Right lobe of liver (tissue), 6 donors: ENCODE measurements at regions not wholly inside any gene's neighbourhood (a gene's known extent, or its start where the extent isn't known, plus 50 kb on each side); places are given as distances from the start of the nearest gene placed in this dataset.

ENCODE experiments used
- ATAC-seq, 4 donors: fragments of 200-7000 bp; cut with Tn5 transposase; one replicate each; pipeline ENCODE4 v1.9.1; 2020; ENCODE audit warnings: mild to moderate bottlenecking in 4 of 4, moderate library complexity in 4 of 4
- DNase-seq, 3 donors: peaks; one replicate each; pipeline ENCODE4 v3.0.0-alpha.2; 2020
- H3K27ac ChIP-seq, 3 donors: fragments of 200-600 bp; one replicate each; pipeline ENCODE4 v1.8.0; 2022
- H3K27me3 ChIP-seq, 2 donors: fragments of 200-600 bp; one replicate each; pipeline ENCODE4 v1.8.0; 2022
- H3K36me3 ChIP-seq, 4 donors: fragments of 200-600 bp; sonication (generic) in 1 of 4; one replicate each; pipeline versions ENCODE4 v1.5.1 to v1.8.0; 2017 to 2022; ENCODE audit warnings: control low read depth in 1 of 4
- H3K4me1 ChIP-seq, 4 donors: fragments of 200-600 bp; sonication (generic) in 1 of 4; one replicate each; pipeline versions ENCODE4 v1.5.1 to v1.8.0; 2017 to 2022; ENCODE audit warnings: control low read depth in 1 of 4
- H3K4me3 ChIP-seq, 3 donors: fragments of 200-600 bp; one replicate each; pipeline ENCODE4 v1.8.0; 2022
- H3K9me3 ChIP-seq, 4 donors: fragments of 200-600 bp; sonication (generic) in 1 of 4; one replicate each; pipeline versions ENCODE4 v1.5.1 to v1.8.0; 2017 to 2022; ENCODE audit warnings: control low read depth in 1 of 4
- POLR2A ChIP-seq: fragments of 450-650 bp; IDR thresholded peaks from one replicate; pipeline ENCODE4 v1.6.1; 2017; ENCODE audit warnings: antibody characterized with exemption, mild to moderate bottlenecking
- WGBS: methylation state at CpG from one replicate; pipeline ENCODE4 v1.1.6; 2018; ENCODE audit warnings: low coverage, low lambda C conversion rate; ENCODE audit not compliant: insufficient coverage; ENCODE audit errors: missing lambda C conversion rate; 5-methylcytosine and 5-hydroxymethylcytosine counted together
- intact Hi-C, 2 donors: fragments of 100-400 bp; cut with DNase I; formaldehyde crosslinking; loops; one replicate each; pipeline versions ENCODE4 v1.11.2 to v1.14.1; 2022
- TF ChIP-seq, protein P1 (sequence below), 4 donors: fragments of 200-600 bp in 3 of 4; fragments of 450-650 bp in 1 of 4; IDR thresholded peaks; one replicate each; pipeline versions ENCODE4 v1.5.1 to v1.8.0; 2016 to 2022; ENCODE audit warnings: antibody characterized with exemption in 4 of 4, mild to moderate bottlenecking in 2 of 4
- donor health status: DM: no; HTN: yes; CAD: no.
- donor health status: DM: no; HTN: no; CAD: no.
- donor health status: DM: no; HTN: no; CAD: no.
- donor health status: DM: no; HTN: yes; CAD: no.
- donor health status: DM: no; HTN: yes; CAD: no.

DNA sequence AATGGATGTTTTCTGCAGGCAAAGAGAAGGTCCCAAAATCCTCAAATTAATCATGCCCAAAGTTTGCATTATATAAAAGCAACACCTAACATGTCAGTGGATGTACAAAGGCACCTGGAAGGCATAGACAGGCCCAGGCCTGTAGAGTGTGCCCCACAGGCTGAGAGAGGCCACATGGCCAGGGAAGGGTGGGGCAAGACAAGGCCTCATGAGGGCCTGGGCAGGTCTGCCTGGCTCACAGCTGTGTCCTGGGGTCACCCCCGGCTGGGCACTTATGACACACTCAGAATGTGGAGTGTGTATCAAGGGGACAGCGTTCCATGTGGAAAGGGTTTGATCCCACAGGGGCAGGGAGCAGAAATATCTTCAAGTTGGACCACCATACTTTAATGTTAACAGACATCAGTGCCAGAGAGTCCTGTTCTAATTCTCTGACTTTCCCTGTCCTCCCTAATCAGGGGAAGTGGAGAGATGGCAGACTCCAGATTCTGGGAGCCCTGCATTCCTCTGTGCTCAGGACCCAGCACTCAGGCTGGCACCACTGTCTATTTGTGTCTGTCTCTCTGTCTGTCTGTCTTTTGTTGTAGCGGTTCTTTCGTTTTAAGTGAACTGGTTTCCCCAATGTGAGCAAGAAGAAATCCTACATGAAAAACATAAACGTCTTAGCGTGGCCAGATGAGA lies 178.3 kb upstream of the FOXA2 start:
- no peak for ATAC-seq
- H3K4me3 ChIP-seq, result no peak overlapping the region
- H3K27me3 ChIP-seq, result no peaks in the 10 kb centered on the region
- H3K4me1 ChIP-seq, result no peaks in the 10 kb centered on the region
- no peak for TF ChIP-seq POLR2A
- TF ChIP-seq, protein P1, sequence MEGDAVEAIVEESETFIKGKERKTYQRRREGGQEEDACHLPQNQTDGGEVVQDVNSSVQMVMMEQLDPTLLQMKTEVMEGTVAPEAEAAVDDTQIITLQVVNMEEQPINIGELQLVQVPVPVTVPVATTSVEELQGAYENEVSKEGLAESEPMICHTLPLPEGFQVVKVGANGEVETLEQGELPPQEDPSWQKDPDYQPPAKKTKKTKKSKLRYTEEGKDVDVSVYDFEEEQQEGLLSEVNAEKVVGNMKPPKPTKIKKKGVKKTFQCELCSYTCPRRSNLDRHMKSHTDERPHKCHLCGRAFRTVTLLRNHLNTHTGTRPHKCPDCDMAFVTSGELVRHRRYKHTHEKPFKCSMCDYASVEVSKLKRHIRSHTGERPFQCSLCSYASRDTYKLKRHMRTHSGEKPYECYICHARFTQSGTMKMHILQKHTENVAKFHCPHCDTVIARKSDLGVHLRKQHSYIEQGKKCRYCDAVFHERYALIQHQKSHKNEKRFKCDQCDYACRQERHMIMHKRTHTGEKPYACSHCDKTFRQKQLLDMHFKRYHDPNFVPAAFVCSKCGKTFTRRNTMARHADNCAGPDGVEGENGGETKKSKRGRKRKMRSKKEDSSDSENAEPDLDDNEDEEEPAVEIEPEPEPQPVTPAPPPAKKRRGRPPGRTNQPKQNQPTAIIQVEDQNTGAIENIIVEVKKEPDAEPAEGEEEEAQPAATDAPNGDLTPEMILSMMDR (IDR thresholded peaks at IDR 0.05), result no peak
- H3K27ac ChIP-seq, result no peak overlapping the region
- H3K36me3 ChIP-seq, result no peaks in the 10 kb centered on the region
- H3K9me3 ChIP-seq, result no peaks in the 10 kb centered on the region
- no peak for DNase-seq
- intact Hi-C loops, result no loop called here
- WGBS, result 61% methylated on average over 4 of the region's 6 CpGs

DNA sequence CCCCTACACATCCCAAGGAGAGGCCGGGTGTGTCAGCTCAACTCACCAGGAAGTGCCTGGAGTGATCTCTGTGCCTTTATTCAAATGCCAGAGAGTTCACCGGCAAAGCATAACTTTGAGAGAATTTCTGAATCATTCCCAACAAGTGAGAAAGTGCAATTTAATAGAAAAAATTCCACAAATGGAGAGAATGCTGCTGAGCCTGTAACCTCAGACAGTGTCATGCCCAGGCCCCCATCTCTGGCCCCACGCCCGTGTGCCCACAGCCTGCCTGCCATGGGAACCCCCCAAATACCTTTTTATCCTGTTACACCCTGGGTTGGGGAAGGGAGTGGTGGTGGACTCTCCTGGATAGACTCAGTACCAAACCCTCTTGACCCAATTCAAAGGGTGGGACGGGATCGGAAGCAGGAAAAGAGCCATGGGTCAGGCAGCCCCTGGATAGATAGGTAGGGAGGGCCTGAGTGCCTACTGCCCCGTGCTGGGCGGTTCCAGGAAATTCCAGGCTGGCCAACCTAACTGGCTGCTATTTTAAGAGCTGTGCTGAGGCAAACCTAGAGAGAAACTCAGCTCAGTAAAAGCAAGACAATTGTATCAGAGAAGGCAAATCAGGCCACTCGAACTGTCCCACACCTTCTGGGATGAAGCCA lies 179.0 kb upstream of the FOXA2 start:
- H3K27ac ChIP-seq, result no peak overlapping the region
- peak in 2 of 4 donors; percentile 8 to 38 for ATAC-seq

DNA sequence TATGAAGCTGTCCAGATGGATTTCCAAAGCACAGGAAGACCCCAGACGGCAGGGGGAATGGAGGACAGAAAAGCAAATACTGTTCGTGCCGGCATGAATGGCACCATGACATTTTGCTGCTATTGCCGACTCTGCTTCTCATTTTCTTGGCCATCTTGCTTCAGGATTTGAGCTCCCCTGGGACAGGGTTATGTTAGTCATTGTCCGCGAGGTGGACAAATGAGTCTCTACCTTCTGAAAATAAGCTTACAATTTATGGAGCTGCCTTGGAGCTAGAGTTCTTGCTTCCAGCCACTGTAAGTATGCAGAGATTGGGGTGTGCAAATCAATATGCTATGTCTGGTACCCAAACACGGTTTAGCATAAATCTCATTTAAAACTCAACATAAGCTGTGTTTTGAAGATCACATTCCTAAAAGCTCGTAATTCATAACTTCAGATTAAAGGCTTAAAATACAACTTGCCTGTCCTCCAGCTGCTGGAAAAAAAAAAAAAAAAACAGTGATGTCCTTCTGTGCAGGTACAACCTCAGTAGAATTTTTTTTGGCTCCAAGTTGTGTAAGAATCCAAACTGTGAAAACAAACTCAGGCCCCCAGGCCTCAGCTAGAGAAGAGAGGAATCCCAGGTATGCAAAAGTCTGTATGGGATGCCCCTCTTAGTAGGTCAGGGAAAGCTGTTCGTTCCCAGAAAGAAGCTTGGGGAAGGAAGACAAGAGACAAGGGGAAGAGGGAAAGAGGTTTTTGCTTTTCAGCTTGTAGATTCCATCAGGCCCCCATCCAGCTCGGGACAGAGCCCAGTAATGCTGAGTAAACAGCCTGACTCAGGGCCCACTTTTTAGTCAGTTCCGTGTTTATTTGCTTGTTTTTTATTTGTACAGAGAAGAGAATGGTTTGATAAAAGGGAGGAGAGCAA lies 184.2 kb upstream of the FOXA2 start:
- Histone ChIP-seq H3K27ac (no peak overlapping the region), H3K4me1 (no peaks in the 10 kb centered on the region)
- DNase-seq, result no peak

More for the DNA sequence above, 179.0 kb upstream of the FOXA2 start:
- Histone ChIP-seq H3K9me3 (no peaks in the 10 kb centered on the region), H3K27me3 (no peaks in the 10 kb centered on the region), H3K4me1 (no peaks in the 10 kb centered on the region), H3K4me3 (no peak overlapping the region), H3K36me3 (no peaks in the 10 kb centered on the region)
- intact Hi-C loops, result no loop called here
- 20% methylated on average over 4 of the region's 9 CpGs for WGBS
- no peak for TF ChIP-seq POLR2A
- TF ChIP-seq, protein P1 (IDR thresholded peaks at IDR 0.05), result no peak
- no peak for DNase-seq

DNA sequence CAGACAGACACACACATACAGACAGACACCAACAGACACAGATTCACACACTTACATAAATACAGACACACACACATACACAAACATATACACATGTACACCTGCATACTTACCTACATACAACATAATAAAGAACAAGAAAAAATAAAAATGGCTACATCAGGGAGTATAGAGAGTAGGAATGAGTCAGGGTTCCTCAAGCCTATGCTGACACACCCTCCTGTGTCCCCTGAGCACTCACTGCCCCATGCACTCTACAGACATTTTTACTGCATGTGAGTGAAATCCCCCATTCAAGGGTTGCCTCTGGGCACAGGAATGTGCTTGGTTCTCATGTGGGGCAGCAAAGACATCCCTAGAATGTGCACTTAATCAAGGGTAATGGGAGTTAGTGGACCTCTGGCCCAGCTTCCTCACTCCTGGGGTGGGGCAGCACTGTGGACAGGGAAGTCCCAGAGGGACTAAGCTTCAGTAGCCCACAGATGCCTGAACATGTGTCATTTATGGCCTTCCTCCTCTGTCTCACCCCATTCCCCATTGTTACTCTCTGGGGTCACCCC lies 185.9 kb upstream of the FOXA2 start:
- Histone ChIP-seq H3K4me3 (no peak overlapping the region), H3K27ac (no peak overlapping the region), H3K27me3 (no peaks in the 10 kb centered on the region), H3K9me3 (no peaks in the 10 kb centered on the region), H3K4me1 (no peaks in the 10 kb centered on the region), H3K36me3 (no peaks in the 10 kb centered on the region)
- TF ChIP-seq, protein P1 (IDR thresholded peaks at IDR 0.05), result no peak
- TF ChIP-seq POLR2A, result no peak
- DNase-seq, result no peak
- ATAC-seq, result no peak
- intact Hi-C loops, result no loop called here

More for the DNA sequence above, 184.2 kb upstream of the FOXA2 start:
- intact Hi-C loops, result no loop called here
- 38% methylated on average over 11 of the region's 11 CpGs for WGBS
- no peaks in the 10 kb centered on the region for H3K36me3 ChIP-seq
- no peak for TF ChIP-seq POLR2A
- TF ChIP-seq, protein P1 (IDR thresholded peaks at IDR 0.05), result no peak
- H3K9me3 ChIP-seq, result no peaks in the 10 kb centered on the region
- no peak overlapping the region for H3K4me3 ChIP-seq
- no peak for ATAC-seq
- H3K27me3 ChIP-seq, result no peaks in the 10 kb centered on the region
